HL-60 (cell line): ENCODE measurements at regions not wholly inside any gene's neighbourhood (a gene's known extent, or its start where the extent isn't known, plus 50 kb on each side); places are given as distances from the start of the nearest gene placed in this dataset.

Source experiments
- GABPA ChIP-seq: IDR thresholded peaks from 2 replicates; pipeline ENCODE4 v1.6.1; 2012; ENCODE audit warnings: low read depth
- TF ChIP-seq, protein P1 (sequence below): IDR thresholded peaks from one replicate; pipeline ENCODE4 v1.5.1; 2011; ENCODE audit warnings: low read length, control low read depth, inconsistent platforms; ENCODE audit not compliant: insufficient read depth

DNA sequence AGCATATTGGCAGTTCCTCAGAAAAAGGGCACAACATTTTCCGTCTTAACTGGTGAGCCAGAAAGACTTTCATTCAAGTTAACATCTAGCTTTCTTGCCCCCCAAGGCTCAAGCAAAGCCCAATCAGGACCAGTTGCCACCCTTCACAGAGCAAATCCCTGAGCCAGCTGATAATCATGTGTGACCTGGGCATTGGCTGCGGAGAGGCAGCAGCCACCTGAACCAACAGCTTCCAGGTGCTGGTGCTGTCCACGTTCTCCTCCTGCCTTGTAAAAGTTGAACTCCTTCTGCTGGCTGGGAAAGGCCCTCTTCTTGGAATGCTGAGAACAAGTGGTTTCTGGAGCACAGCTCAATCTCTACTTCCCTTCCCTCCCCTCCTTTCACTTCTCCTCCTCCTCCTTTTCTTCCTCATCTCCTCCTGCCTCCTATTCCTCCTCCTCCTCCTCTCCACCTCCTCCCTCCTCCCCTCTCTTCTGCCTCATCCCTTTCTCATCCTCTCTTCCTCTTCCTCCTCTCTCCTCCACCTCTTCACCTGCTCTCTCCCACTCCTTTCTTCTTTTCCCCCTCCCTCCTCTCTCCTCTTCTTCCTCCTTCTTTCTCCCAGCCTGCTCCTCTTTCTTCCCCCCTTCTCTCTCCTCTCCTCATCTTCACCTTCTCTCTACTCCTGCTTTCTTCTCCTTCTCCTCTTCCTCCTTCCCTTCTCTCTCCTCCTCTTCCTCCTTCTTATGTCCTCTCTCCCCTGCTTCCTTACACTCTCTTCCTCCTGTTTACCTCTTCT is 140.6 kb downstream of the JCAD start:
- TF ChIP-seq, protein P1, sequence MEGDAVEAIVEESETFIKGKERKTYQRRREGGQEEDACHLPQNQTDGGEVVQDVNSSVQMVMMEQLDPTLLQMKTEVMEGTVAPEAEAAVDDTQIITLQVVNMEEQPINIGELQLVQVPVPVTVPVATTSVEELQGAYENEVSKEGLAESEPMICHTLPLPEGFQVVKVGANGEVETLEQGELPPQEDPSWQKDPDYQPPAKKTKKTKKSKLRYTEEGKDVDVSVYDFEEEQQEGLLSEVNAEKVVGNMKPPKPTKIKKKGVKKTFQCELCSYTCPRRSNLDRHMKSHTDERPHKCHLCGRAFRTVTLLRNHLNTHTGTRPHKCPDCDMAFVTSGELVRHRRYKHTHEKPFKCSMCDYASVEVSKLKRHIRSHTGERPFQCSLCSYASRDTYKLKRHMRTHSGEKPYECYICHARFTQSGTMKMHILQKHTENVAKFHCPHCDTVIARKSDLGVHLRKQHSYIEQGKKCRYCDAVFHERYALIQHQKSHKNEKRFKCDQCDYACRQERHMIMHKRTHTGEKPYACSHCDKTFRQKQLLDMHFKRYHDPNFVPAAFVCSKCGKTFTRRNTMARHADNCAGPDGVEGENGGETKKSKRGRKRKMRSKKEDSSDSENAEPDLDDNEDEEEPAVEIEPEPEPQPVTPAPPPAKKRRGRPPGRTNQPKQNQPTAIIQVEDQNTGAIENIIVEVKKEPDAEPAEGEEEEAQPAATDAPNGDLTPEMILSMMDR = no peak
- TF ChIP-seq GABPA = no peak
